Nephron (organoid): ENCODE measurements at regions not wholly inside any gene's neighbourhood (a gene's known extent, or its start where the extent isn't known, plus 50 kb on each side); places are given as distances from the start of the nearest gene placed in this dataset.

Source experiments
- H3K27ac Mint-ChIP-seq, 3 experiments: 2 replicates each; pipeline ENCODE4 v1.8.0; 2020; ENCODE audit warnings: mixed read lengths in 3 of 3, mild to moderate bottlenecking in 2 of 3, moderate library complexity in 1 of 3
- H3K27me3 Mint-ChIP-seq: 2 replicates; pipeline ENCODE4 v1.8.0; 2021; ENCODE audit warnings: low read depth, mild to moderate bottlenecking, moderate library complexity, mixed read lengths
- H3K36me3 Mint-ChIP-seq: 2 replicates; pipeline ENCODE4 v1.8.0; 2020; ENCODE audit warnings: low read depth, mixed read lengths
- H3K4me1 Mint-ChIP-seq: 2 replicates; pipeline ENCODE4 v1.8.0; 2020; ENCODE audit warnings: mixed read lengths
- H3K4me3 Mint-ChIP-seq, 3 experiments: 2 replicates each; pipeline ENCODE4 v1.8.0; 2020; ENCODE audit warnings: mild to moderate bottlenecking in 3 of 3, mixed read lengths in 3 of 3, moderate library complexity in 2 of 3
- H3K9me3 Mint-ChIP-seq: 2 replicates; pipeline ENCODE4 v1.8.0; 2020; ENCODE audit warnings: mixed read lengths
- CTCF ChIP-seq, 3 experiments: fragments of 200-600 bp; sonication (generic); IDR thresholded peaks; one replicate each; pipeline ENCODE4 v1.5.0; 2021; ENCODE audit warnings: antibody characterized with exemption in 3 of 3; ENCODE audit not compliant: unreplicated experiment in 3 of 3

GRCh38 chr2:16317211-16317830, 348.3 kb downstream of the CYRIA start:
- Mint-ChIP-seq H3K27me3 (peaks cover 30% of the 10 kb centered on the region), H3K4me3 (no peak overlapping the region), H3K9me3 (no peaks in the 10 kb centered on the region), H3K4me1 (peaks cover 22% of the 10 kb centered on the region), H3K27ac (no peak overlapping the region), H3K36me3 (no peaks in the 10 kb centered on the region)
- TF ChIP-seq CTCF (IDR thresholded peaks at IDR 0.05; ENCODE audit: unreplicated experiment in 3 of 3): no peak

GRCh38 chr2:16316456-16317210, 349.0 kb downstream of the CYRIA start:
- H3K9me3 Mint-ChIP-seq: no peaks in the 10 kb centered on the region
- H3K27ac Mint-ChIP-seq: no peak overlapping the region
- no peaks in the 10 kb centered on the region for H3K36me3 Mint-ChIP-seq
- peaks cover 26% of the 10 kb centered on the region for H3K27me3 Mint-ChIP-seq
- TF ChIP-seq CTCF (IDR thresholded peaks at IDR 0.05; ENCODE audit: unreplicated experiment in 3 of 3): no peak
- H3K4me1 Mint-ChIP-seq: peaks cover 22% of the 10 kb centered on the region
- no peak overlapping the region for H3K4me3 Mint-ChIP-seq

GRCh38 chr2:16315908-16316307, 349.7 kb downstream of the CYRIA start:
- no peaks in the 10 kb centered on the region for H3K36me3 Mint-ChIP-seq
- H3K27ac Mint-ChIP-seq: no peak overlapping the region
- H3K9me3 Mint-ChIP-seq: no peaks in the 10 kb centered on the region
- no peak overlapping the region for H3K4me3 Mint-ChIP-seq
- TF ChIP-seq CTCF (IDR thresholded peaks at IDR 0.05; ENCODE audit: unreplicated experiment in 3 of 3): no peak
- H3K4me1 Mint-ChIP-seq: peaks cover 21% of the 10 kb centered on the region
- H3K27me3 Mint-ChIP-seq: peaks cover 26% of the 10 kb centered on the region

- TF ChIP-seq CTCF (IDR thresholded peaks at IDR 0.05; ENCODE audit: unreplicated experiment in 3 of 3): no peak
- Mint-ChIP-seq H3K36me3 (no peaks in the 10 kb centered on the region), H3K4me1 (peaks cover 18% of the 10 kb centered on the region), H3K4me3 (no peak overlapping the region), H3K9me3 (no peaks in the 10 kb centered on the region), H3K27me3 (peaks cover 30% of the 10 kb centered on the region), H3K27ac (no peak overlapping the region)
Observed at GRCh38 chr2:16315458-16315835, 350.2 kb downstream of the CYRIA start.

- H3K27ac Mint-ChIP-seq: no peak overlapping the region
Observed at GRCh38 chr2:16314691-16315457, 350.8 kb downstream of the CYRIA start.

More at GRCh38 chr2:16314691-16315457, 350.8 kb downstream of the CYRIA start:
- Mint-ChIP-seq H3K9me3 (no peaks in the 10 kb centered on the region), H3K36me3 (no peaks in the 10 kb centered on the region), H3K27me3 (peaks cover 31% of the 10 kb centered on the region), H3K4me1 (peaks cover 17% of the 10 kb centered on the region), H3K4me3 (no peak overlapping the region)
- no peak for TF ChIP-seq CTCF (IDR thresholded peaks at IDR 0.05; ENCODE audit: unreplicated experiment in 3 of 3)
